NCI-H82 treated with DMSO at 0.1 percent for 48 hours (cell line): ENCODE measurements at regions not wholly inside any gene's neighbourhood (a gene's known extent, or its start where the extent isn't known, plus 50 kb on each side); places are given as distances from the start of the nearest gene placed in this dataset.
A peak's percentile ranks its signal among the peaks of the same experiment; 100 is the strongest.

ENCODE experiments used
- DNase-seq: peaks from one replicate; lab custom pipeline; 2025; ENCODE audit not compliant: unreplicated experiment; lab: John Stamatoyannopoulos, UW

- DNase-seq: no peak
Measured at GRCh38 chr2:176535467-176536113, 266.3 kb downstream of the MTX2 start.

GRCh38 chr2:176536439-176537133 is 267.3 kb downstream of the MTX2 start:
- DNase-seq: no peak

GRCh38 chr2:176537932-176538331 is 268.7 kb downstream of the MTX2 start:
- DNase-seq: no peak

GRCh38 chr2:176540995-176541394 is 271.8 kb downstream of the MTX2 start:
- DNase-seq: no peak

- no peak for DNase-seq
Measured at GRCh38 chr2:176542476-176542875, 273.2 kb downstream of the MTX2 start.

- DNase-seq: no peak
Measured at GRCh38 chr2:176544557-176544956, 275.3 kb downstream of the MTX2 start.

GRCh38 chr2:176544991-176545956 is 276.0 kb downstream of the MTX2 start:
- no peak for DNase-seq

GRCh38 chr2:176546550-176546949 is 277.3 kb downstream of the MTX2 start:
- DNase-seq: no peak

GRCh38 chr2:176552501-176553135 is 283.4 kb downstream of the MTX2 start:
- no peak for DNase-seq

- DNase-seq: no peak
Measured at GRCh38 chr2:176553685-176554100, 284.5 kb downstream of the MTX2 start.

GRCh38 chr2:176554101-176555048 is 285.1 kb downstream of the MTX2 start:
- DNase-seq: peak; percentile 66

GRCh38 chr2:176555112-176555511 is 285.9 kb downstream of the MTX2 start:
- no peak for DNase-seq

GRCh38 chr2:176555781-176556180 is 286.5 kb downstream of the MTX2 start:
- DNase-seq: no peak

- no peak for DNase-seq
Measured at GRCh38 chr2:176556373-176556772, 287.1 kb downstream of the MTX2 start.

GRCh38 chr2:176557821-176558220 is 288.6 kb downstream of the MTX2 start:
- DNase-seq: no peak

GRCh38 chr2:176558574-176559140 is 289.4 kb downstream of the MTX2 start:
- no peak for DNase-seq

- no peak for DNase-seq
Measured at GRCh38 chr2:176560296-176560695, 291.1 kb downstream of the MTX2 start.

- DNase-seq: no peak
Measured at GRCh38 chr2:176561706-176562105, 292.5 kb downstream of the MTX2 start.

- no peak for DNase-seq
Measured at GRCh38 chr2:176562359-176563078, 293.3 kb downstream of the MTX2 start.
